GM23338 (cell line): ENCODE measurements at regions not wholly inside any gene's neighbourhood (a gene's known extent, or its start where the extent isn't known, plus 50 kb on each side); places are given as distances from the start of the nearest gene placed in this dataset.

Experiments
- CTCF ChIP-seq, 2 experiments: fragments of 200-600 bp in 1 of 2; sonication (generic) in 1 of 2; conservative IDR thresholded peaks; 2 replicates each; pipeline versions ENCODE4 v1.5.1 to v1.6.1; 2016 to 2017; ENCODE audit warnings: antibody characterized with exemption in 2 of 2, low read depth in 2 of 2, mild to moderate bottlenecking in 2 of 2, moderate library complexity in 1 of 2
- EZH2phosphoT487 ChIP-seq: fragments of 200-600 bp; sonication (generic); IDR thresholded peaks from one replicate; pipeline ENCODE4 v1.8.1; 2018; ENCODE audit warnings: antibody characterized with exemption; ENCODE audit not compliant: unreplicated experiment

- no peak for TF ChIP-seq EZH2phosphoT487
- TF ChIP-seq CTCF (conservative IDR thresholded peaks at IDR 0.05; ENCODE audit: low read depth in 2 of 2) = no peak
These were observed 162.5 kb upstream of the AFF2 start for GRCh38 chrX:148337873-148338272.
